ENCODE measurements at regions not wholly inside any gene's neighbourhood (a gene's known extent, or its start where the extent isn't known, plus 50 kb on each side); places are given as distances from the start of the nearest gene placed in this dataset.
"Not testable (repeated sequence)": the region's sequence is repeated elsewhere in the genome, so short reads cannot be mapped to it uniquely, and the experiment has no call there.

GRCh38 chr1:57615956-57616355 is 192.1 kb upstream of the DAB1 start:
- DNase-seq = no peak

- no peak for DNase-seq
Observed at GRCh38 chr1:57612833-57613232, 189.0 kb upstream of the DAB1 start.

GRCh38 chr1:57605933-57606332 is 182.1 kb upstream of the DAB1 start:
- no peak for DNase-seq

GRCh38 chr1:57603696-57604095 is 179.8 kb upstream of the DAB1 start:
- DNase-seq = no peak

- DNase-seq = no peak
Observed at GRCh38 chr1:57600424-57600823, 176.6 kb upstream of the DAB1 start.

GRCh38 chr1:57599236-57599994 is 175.6 kb upstream of the DAB1 start:
- no peak for DNase-seq

- DNase-seq = no peak
Observed at GRCh38 chr1:57597036-57597435, 173.2 kb upstream of the DAB1 start.

GRCh38 chr1:57594002-57594401 is 170.1 kb upstream of the DAB1 start:
- no peak for DNase-seq

GRCh38 chr1:57591842-57592241 is 168.0 kb upstream of the DAB1 start:
- DNase-seq = no peak

- no peak for DNase-seq
Observed at GRCh38 chr1:57590978-57591377, 167.1 kb upstream of the DAB1 start.

- DNase-seq = no peak
Observed at GRCh38 chr1:57586842-57587241, 163.0 kb upstream of the DAB1 start.

- no peak for DNase-seq
Observed at GRCh38 chr1:57578680-57579079, 154.8 kb upstream of the DAB1 start.

- no peak for DNase-seq
Observed at GRCh38 chr1:57578099-57578498, 154.2 kb upstream of the DAB1 start.

GRCh38 chr1:57576756-57577155 is 152.9 kb upstream of the DAB1 start:
- DNase-seq = no peak

- DNase-seq = no peak
Observed at GRCh38 chr1:57572016-57572415, 148.2 kb upstream of the DAB1 start.

- not testable (repeated sequence) for DNase-seq
Observed at GRCh38 chr1:57558066-57558465, 134.2 kb upstream of the DAB1 start.

- no peak for DNase-seq
Observed at GRCh38 chr1:57553666-57554065, 129.8 kb upstream of the DAB1 start.

GRCh38 chr1:57551476-57551875 is 127.6 kb upstream of the DAB1 start:
- DNase-seq = no peak

- no peak for DNase-seq
Observed at GRCh38 chr1:57550092-57550491, 126.2 kb upstream of the DAB1 start.

- no peak for DNase-seq
Observed at GRCh38 chr1:57549300-57549699, 125.4 kb upstream of the DAB1 start.

- DNase-seq = no peak
Observed at GRCh38 chr1:57546549-57547330, 122.9 kb upstream of the DAB1 start.

- DNase-seq = no peak
Observed at GRCh38 chr1:57544345-57544744, 120.5 kb upstream of the DAB1 start.

GRCh38 chr1:57536749-57537423 is 113.0 kb upstream of the DAB1 start:
- no peak for DNase-seq

GRCh38 chr1:57532299-57532698 is 108.4 kb upstream of the DAB1 start:
- DNase-seq = no peak
